Activated CD8-positive, alpha-beta memory T cell treated with anti-CD3 and anti-CD28 coated beads for 48 hours (primary cell): ENCODE measurements at regions not wholly inside any gene's neighbourhood (a gene's known extent, or its start where the extent isn't known, plus 50 kb on each side); places are given as distances from the start of the nearest gene placed in this dataset.

Experiments used
- DNase-seq, 3 experiments: peaks; one replicate each; pipeline ENCODE4 v3.0.0-alpha.2; 2020; ENCODE audit warnings: low read depth in 2 of 3, low spot score in 2 of 3

- DNase-seq, result no peak
Measured at GRCh38 chr20:1720845-1721475, 63.4 kb upstream of the SIRPG start.

DNA sequence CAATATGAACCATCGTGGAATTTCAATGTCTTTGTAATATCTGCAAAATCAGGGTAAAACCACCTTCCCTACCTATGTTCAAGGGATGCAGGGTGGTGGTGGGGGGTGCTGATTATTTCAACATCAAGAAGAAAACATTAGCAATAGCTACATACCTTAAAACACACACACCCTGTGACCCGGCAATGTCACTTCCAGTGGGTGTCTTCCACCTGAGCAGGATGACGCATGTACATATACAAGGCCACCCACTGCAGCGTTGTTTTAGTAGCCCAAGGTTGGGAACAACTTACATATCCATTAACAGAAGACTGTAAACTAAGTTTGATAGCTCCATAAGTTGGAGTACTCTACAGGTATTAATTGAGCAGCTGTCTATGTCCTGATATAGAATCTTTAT is 62.6 kb upstream of the SIRPG start:
- DNase-seq, result no peak

GRCh38 chr20:1718604-1719384 is 61.2 kb upstream of the SIRPG start:
- DNase-seq, result no peak

DNA sequence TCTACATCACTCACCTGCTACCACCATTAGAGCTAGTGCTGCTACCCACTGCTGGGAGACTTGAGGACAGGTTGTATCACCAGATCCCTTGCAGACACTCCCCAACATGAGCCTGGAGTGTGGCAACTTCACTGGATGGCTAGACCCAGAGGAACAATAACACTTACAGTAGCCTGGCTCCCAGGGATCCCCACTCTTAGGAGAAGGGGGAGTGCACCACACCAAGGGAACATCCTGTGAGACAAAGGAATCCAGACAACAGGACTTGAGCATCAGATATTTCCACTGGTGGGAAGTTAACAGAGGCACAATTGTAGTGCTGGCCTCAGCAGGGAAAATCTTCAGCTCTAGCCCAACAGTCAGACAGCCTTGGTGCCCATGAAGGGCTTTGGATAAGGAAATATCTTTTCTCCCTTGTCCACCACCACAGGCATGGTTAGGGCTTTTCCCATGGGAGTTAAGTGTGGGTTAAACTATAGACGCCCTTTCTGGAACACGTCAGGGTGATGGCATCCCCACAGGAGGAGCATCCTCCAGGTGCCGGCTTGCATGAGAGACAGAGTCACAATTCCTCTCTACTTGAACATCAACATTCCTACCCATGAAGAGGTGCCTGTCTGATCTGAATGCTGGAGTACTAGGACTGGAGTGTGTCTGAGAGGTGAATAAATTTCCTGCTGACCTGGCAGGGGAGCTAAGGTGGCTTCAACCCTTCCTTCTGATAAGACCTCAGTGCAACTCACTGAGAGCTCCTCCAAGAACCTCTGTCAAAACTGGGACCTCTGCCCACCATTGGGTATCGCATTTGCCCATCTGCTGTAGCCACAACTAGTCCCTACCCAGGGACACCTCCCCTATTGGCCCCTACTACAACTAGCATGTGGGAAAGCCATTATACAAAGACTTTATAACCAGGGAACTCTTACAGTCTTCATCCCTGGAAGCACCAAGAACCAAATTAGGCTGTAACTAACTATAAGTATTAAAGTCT is 55.4 kb upstream of the SIRPG start:
- DNase-seq, result no peak

DNA sequence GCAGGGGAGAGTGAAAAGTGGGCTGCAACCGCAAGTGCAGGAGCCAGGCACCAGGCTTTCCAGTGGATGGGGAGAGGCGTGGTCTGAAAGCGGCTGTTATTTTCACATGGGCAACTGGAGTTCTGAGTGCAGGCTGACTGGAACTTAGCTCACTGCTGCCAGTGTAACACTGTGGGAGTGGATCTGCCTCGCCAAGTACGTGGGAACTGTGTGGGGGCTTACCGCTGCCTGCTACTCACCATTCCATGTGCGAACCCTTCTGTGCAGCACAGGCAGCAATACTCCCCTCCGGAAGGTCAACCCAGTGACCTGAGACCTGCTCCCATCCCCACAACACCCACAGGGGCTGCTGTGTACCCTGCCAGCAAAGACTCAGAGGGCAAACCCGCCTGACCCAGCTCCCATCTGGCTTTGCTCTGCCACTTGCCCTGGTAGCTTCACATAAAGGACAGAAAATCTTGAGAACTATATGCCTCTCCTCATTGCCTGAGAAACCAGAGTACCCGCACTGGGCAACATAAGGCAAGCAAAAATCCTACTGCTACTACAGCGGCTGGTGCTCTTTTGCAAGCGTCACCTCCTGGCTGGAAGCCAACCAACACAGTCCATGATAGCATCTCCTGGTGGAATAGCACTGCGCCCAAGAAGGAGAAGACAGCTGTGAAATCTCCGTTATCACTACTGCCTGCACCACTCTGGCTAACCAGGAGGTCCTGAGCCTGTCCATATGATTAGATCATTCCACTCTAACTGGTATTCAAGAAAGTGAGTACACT is 54.4 kb upstream of the SIRPG start:
- no peak for DNase-seq

- DNase-seq, result no peak
Measured at GRCh38 chr20:1711266-1711665, 53.7 kb upstream of the SIRPG start.

DNA sequence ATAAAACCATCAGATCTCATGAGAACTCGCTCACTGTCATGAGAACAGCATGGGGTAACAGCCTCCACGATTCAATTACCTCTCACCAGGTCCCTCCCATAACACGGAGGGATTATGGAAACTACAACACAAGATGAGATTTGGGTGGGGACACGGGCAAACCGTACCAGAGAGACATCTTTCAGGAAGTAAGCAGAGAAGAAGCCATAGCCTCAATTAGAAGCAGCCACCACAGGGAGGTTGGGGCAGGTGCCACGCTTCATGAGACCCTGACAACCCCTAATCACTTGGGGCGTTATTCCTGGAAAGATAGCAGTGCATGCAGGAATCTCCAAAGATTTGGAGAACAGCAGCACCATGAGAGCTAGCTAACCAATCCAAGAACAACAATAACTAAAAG is 52.9 kb upstream of the SIRPG start:
- no peak for DNase-seq

DNA sequence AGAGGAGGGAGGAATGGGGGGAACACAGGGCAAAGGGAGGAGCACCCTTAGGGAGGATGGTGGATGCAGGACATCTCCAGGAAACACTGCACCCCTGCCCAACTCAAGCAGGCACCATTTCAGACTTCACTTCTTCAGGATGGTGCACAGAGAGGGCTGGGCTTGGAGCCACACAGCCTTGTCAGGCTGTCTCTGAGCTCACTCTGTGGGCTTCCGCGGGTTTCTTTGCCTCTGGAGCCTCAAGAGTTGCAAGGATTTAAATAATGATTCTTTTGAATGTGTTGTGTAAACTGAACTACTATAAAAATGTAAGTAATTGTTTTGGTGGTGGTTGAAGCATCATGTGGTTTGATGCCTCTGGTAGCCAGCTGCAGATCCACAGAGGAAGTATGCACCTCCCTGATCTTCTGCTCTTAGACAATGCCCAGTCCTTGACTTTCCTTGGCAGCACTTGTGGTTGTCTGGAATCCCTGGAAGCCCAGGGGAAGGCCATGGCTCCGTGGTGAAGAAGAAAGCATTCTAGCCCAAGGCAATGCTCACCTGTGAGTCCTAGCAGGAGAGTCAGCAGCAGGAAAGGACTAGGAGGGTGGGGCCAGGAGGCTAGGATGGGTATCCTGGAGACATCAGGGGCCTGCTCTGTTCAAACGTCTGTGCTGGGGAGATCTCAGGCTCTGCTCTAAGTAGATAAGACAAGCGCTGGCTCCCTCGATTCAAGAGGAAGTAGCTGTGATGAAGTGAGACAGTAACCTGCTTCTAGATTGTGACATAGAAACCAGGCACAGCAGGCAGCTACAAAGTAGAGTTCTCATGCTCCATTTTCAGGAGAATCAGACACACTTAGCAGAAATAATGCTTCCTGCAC is 50.2 kb upstream of the SIRPG start:
- no peak for DNase-seq
